Pancreas (tissue), 10 donors: ENCODE measurements at regions not wholly inside any gene's neighbourhood (a gene's known extent, or its start where the extent isn't known, plus 50 kb on each side); places are given as distances from the start of the nearest gene placed in this dataset.
A peak's percentile ranks its signal among the peaks of the same experiment; 100 is the strongest.

ENCODE experiments used
- ATAC-seq, 4 donors: fragments of 200-7000 bp; cut with Tn5 transposase; one replicate each; pipeline versions ENCODE4 v1.8.0 to v1.9.1; 2020; ENCODE audit warnings: mild to moderate bottlenecking in 4 of 4, moderate library complexity in 4 of 4
- DNase-seq, 6 donors: peaks; one replicate each; pipeline ENCODE4 v3.0.0-alpha.2; 2020
- FAIRE-seq: peaks from 2 replicates; lab custom pipeline; 2012; peaks lifted over from hg19 to GRCh38; lab: Jason Lieb, UNC
- H3K27ac ChIP-seq, 4 donors: fragments of 200-600 bp; sonication (generic); 1 replicate in 3 of 4; 2 replicates in 1 of 4; pipeline versions ENCODE4 v1.5.0 to v1.8.0; 2020
- H3K27me3 ChIP-seq, 4 donors: fragments of 200-600 bp; one replicate each; pipeline ENCODE4 v1.8.0; 2021
- H3K36me3 ChIP-seq, 3 donors: fragments of 200-600 bp; sonication (generic) in 1 of 3; one replicate each; pipeline versions ENCODE4 v1.5.0 to v1.8.0; 2020 to 2021
- H3K4me1 ChIP-seq, 3 donors: fragments of 200-600 bp; one replicate each; pipeline ENCODE4 v1.8.0; 2021
- H3K4me3 ChIP-seq, 4 donors: fragments of 200-600 bp; sonication (generic) in 2 of 4; one replicate each; pipeline versions ENCODE4 v1.5.0 to v1.8.0; 2020 to 2021
- H3K9me3 ChIP-seq, 4 donors: fragments of 200-600 bp; one replicate each; pipeline ENCODE4 v1.8.0; 2021
- WGBS, 2 donors: extraction: QIAGEN DNeasy Blood & Tissue Kit; methylation state at CpG; one replicate each; pipeline ENCODE4 v1.1.7; 2013; 5-methylcytosine and 5-hydroxymethylcytosine counted together
- intact Hi-C, 3 donors: fragments of 100-400 bp; cut with DNase I; formaldehyde crosslinking; loops; one replicate each; pipeline versions ENCODE4 v1.11.1 to v1.14.2; 2022
- TF ChIP-seq, protein P1 (sequence below), 4 donors: fragments of 200-600 bp; sonication (generic) in 3 of 4; IDR thresholded peaks; one replicate each; pipeline versions ENCODE4 v1.5.0 to v1.8.0; 2021; ENCODE audit warnings: antibody characterized with exemption in 4 of 4
- donor health status: healthy with polysubstance abuse.
- donor health status: DM: no; HTN: no; CAD: no; lungs with moderate emphysema.
- donor health status: DM: no; HTN: no; CAD: no.
- donor health status: control.
- donor health status: control.
- donor health status: Bipolar disorder and iron deficiency.
- donor health status: DM: yes; HTN: yes; CAD: no.
- donor health status: DM: no; HTN: no; CAD: no.
- donor health status: DM: no; HTN: no; CAD: no.
- donor health status: DM: yes; HTN: yes; CAD: no.

DNA sequence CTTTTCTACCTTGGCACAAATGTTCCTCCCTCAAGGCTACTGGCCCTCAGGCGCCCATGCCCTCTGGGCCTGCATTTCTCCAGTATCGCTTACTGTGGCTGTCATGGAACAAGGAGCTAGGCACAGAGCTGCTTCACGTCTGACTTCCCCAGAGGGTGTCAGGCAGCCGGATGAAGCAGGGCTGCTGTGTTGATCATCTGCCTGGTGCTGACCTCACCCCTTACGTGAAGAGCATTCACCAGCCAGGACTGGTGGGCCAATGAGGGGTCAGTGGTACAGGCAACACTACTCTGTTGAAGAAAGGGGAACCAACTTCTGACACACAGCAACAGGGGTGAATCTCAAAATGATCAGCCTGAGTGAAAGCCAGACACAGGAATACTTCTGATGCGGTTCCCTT, 215.5 kb upstream of the GALNT2 start:
- 91 to 95% methylated on average over 6 of the region's 6 CpGs for WGBS, 2 donors
- H3K27me3 ChIP-seq = no peaks in the 10 kb centered on the region
- no peak for ATAC-seq
- FAIRE-seq = no peak
- H3K4me1 ChIP-seq = no peaks in the 10 kb centered on the region
- TF ChIP-seq, protein P1, sequence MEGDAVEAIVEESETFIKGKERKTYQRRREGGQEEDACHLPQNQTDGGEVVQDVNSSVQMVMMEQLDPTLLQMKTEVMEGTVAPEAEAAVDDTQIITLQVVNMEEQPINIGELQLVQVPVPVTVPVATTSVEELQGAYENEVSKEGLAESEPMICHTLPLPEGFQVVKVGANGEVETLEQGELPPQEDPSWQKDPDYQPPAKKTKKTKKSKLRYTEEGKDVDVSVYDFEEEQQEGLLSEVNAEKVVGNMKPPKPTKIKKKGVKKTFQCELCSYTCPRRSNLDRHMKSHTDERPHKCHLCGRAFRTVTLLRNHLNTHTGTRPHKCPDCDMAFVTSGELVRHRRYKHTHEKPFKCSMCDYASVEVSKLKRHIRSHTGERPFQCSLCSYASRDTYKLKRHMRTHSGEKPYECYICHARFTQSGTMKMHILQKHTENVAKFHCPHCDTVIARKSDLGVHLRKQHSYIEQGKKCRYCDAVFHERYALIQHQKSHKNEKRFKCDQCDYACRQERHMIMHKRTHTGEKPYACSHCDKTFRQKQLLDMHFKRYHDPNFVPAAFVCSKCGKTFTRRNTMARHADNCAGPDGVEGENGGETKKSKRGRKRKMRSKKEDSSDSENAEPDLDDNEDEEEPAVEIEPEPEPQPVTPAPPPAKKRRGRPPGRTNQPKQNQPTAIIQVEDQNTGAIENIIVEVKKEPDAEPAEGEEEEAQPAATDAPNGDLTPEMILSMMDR (IDR thresholded peaks at IDR 0.05) = no peak
- H3K9me3 ChIP-seq = no peaks in the 10 kb centered on the region
- no peak overlapping the region for H3K4me3 ChIP-seq
- intact Hi-C loops = no loop called here
- H3K27ac ChIP-seq = no peak overlapping the region
- DNase-seq = no peak
- no peaks in the 10 kb centered on the region for H3K36me3 ChIP-seq

DNA sequence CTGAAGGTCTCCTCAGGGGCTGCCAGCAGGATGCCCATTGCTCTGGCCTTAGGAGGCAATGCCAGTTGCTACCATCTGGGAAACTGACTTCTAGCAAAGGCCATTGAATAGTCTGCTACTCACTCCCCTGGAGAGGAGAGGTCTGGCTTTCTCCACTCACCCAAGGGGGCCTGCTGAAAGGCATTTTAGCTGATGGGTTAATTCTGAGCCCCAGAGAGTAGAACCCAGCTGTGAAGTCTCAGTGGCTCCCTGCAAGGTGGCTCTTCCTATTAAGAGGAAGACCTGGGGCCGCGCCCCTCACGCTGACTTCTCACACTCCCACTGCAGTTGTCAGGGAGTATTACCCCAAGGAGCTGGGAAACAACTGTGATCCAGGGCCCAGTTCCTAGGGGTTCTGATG, 213.3 kb upstream of the GALNT2 start:
- H3K4me3 ChIP-seq = no peak overlapping the region
- no peak for FAIRE-seq
- no peaks in the 10 kb centered on the region for H3K9me3 ChIP-seq
- H3K36me3 ChIP-seq = no peaks in the 10 kb centered on the region
- DNase-seq = no peak
- intact Hi-C loops = no loop called here
- ATAC-seq = no peak
- H3K27me3 ChIP-seq = no peaks in the 10 kb centered on the region
- 96 to 97% methylated on average over 3 of the region's 3 CpGs for WGBS, 2 donors
- no peak overlapping the region for H3K27ac ChIP-seq
- no peaks in the 10 kb centered on the region for H3K4me1 ChIP-seq
- TF ChIP-seq, protein P1 (IDR thresholded peaks at IDR 0.05) = no peak

DNA sequence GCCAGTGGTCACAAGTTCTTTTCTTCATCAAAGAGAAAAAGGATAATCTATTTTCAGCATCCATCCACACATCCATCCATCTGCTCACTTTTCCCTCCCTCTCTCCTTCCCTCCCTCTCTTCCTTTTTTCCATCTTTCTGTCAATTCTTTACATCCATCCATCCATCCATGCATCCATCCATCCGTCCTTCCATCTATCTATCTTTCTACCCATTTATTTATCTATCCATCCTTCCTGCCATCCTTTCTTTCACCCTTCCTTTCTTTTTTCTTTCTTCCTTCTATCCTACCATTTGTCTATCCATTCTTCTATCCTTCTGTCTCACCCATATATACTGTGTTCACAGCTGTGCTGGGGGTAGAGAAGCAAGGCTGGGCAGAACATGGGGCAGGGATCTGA, 212.4 kb upstream of the GALNT2 start:
- 84 to 97% methylated on average over 1 of the region's 1 CpG for WGBS, 2 donors
- no peak for ATAC-seq
- FAIRE-seq = no peak
- DNase-seq = no peak
- Histone ChIP-seq H3K9me3 (no peaks in the 10 kb centered on the region), H3K27me3 (no peaks in the 10 kb centered on the region), H3K4me1 (no peaks in the 10 kb centered on the region), H3K27ac (no peak overlapping the region), H3K4me3 (no peak overlapping the region), H3K36me3 (no peaks in the 10 kb centered on the region)
- intact Hi-C loops = no loop called here
- TF ChIP-seq, protein P1 (IDR thresholded peaks at IDR 0.05) = no peak

DNA sequence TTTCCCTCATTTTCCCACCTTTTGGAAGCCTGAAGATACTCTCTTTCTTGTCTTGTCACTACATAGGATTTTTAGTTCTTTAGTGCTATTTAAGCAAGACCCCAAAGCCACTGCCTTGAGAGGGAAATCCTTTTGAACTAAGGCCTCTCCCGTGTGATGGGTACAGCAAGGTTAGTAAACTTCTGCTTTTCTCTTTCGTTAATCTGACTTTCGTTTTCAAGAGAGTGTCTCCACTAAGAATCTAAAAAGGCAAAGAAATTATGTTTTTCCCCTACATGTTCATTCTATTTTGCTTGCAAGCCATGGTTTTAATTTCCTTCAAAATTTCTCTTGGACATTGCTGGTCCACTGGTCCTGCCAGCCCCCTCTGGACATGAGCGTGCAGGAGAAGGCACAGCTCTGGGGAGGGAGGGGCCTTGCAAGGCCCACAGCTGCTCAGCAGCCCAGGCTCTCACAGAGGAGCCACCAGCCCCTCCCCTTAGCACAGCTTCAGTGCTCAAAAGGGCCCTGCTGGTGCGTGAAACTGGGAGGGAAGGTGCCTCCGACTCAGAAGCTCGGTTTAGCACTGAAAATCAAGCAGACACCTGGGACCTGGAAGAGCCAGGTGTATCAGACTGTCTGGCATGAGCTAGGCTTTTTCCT, 210.9 kb upstream of the GALNT2 start:
- H3K27me3 ChIP-seq = no peaks in the 10 kb centered on the region
- peak overlapping the region in 3 of 4 donors; percentile 5 to 33 (median 12) for H3K4me3 ChIP-seq
- peak; percentile 95 to 99 (median 98) for ATAC-seq
- no peaks in the 10 kb centered on the region for H3K36me3 ChIP-seq
- intact Hi-C loops = no loop called here
- H3K4me1 ChIP-seq = no peaks in the 10 kb centered on the region
- WGBS, 2 donors = 28 to 34% methylated on average over 7 of the region's 7 CpGs
- FAIRE-seq = no peak
- TF ChIP-seq, protein P1 (IDR thresholded peaks at IDR 0.05) = no peak
- peak overlapping the region in 2 of 4 donors; percentile 2 to 30 for H3K27ac ChIP-seq
- H3K9me3 ChIP-seq = no peaks in the 10 kb centered on the region
- DNase-seq = peak; percentile 40 to 74 (median 66)

DNA sequence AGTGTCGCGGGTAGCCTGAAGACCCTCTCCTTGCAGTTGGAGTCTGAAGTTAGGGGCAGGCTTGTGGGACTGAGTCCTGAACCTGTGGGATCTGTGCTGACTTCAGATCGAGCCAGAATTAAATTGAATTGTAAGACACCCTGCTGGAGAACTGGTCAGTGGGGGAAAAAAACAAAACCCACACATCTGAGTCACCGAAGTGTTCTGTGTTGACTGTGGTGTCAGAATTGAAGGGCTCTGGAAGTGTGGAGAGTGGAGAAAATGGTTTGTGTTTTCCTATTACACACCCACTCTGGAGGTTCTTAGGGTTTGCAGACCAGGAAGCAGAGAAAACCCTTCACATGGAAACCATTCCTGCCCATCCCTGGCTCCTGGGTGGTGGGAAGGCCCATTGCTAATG, 209.5 kb upstream of the GALNT2 start:
- no peaks in the 10 kb centered on the region for H3K27me3 ChIP-seq
- FAIRE-seq (no peak), DNase-seq (no peak), ATAC-seq (no peak)
- 93 to 97% methylated on average over 4 of the region's 4 CpGs for WGBS, 2 donors
- H3K27ac ChIP-seq = no peak overlapping the region
- H3K4me1 ChIP-seq = no peaks in the 10 kb centered on the region
- TF ChIP-seq, protein P1 (IDR thresholded peaks at IDR 0.05) = no peak
- no peaks in the 10 kb centered on the region for H3K9me3 ChIP-seq
- H3K36me3 ChIP-seq = no peaks in the 10 kb centered on the region
- intact Hi-C loops = no loop called here
- no peak overlapping the region for H3K4me3 ChIP-seq
